B cell (primary cell): ENCODE measurements at regions not wholly inside any gene's neighbourhood (a gene's known extent, or its start where the extent isn't known, plus 50 kb on each side); places are given as distances from the start of the nearest gene placed in this dataset.

Source experiments
- CTCF ChIP-seq: fragments of 200-600 bp; IDR thresholded peaks from one replicate; pipeline ENCODE4 v1.8.0; 2022; ENCODE audit warnings: antibody characterized with exemption, mild to moderate bottlenecking
- EZH2 ChIP-seq: IDR thresholded peaks from 2 replicates; pipeline ENCODE4 v1.6.1; 2012; ENCODE audit warnings: borderline replicate concordance, low read depth, mild to moderate bottlenecking, moderate library complexity, low read length; ENCODE audit not compliant: insufficient read depth, poor library complexity, severe bottlenecking

GRCh38 chr6:19761121-19761520, 76.0 kb upstream of the ID4 start:
- no peak for TF ChIP-seq CTCF
- TF ChIP-seq EZH2 = no peak
